ENCODE measurements at regions not wholly inside any gene's neighbourhood (a gene's known extent, or its start where the extent isn't known, plus 50 kb on each side); places are given as distances from the start of the nearest gene placed in this dataset.

DNA sequence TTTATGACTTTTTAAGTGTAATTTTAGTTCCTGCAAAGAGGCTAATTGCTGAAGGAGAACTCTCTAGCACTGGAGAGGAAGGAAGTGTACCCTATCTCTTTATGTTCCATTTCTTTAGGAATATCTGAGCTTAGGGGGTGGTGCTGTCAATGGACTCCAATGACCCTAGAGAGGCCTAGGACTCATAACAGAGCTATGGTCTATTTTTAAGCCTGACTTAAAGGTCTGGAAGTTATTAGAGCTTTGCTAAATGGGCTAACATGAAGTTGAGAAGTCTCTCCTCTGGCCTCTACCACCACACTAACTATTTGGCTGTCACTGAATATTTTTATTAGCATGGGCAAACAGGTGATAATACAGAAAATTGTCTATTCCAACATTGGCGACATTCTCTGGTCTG, 152.2 kb downstream of the SPATA18 start:
- H4K20me1 ChIP-seq (replicated peaks; ENCODE audit: control insufficient read depth, insufficient read depth, low read length) = no peaks in the 10 kb centered on the region
- H3K79me2 ChIP-seq (ENCODE audit: control insufficient read depth, insufficient read depth, low read length) = no peaks in the 10 kb centered on the region
- H3K4me3 ChIP-seq = no peak overlapping the region
- 0% methylated on average over 1 of the region's 1 CpG for WGBS (ENCODE audit: insufficient coverage, low coverage, missing lambda C conversion rate)
- DNase-seq (ENCODE audit: extremely low read depth in 1 of 4, low spot score in 3 of 4) (no peak), FAIRE-seq (no peak), ATAC-seq (no peak)
- no peaks in the 10 kb centered on the region for H3K4me1 ChIP-seq (replicated peaks in 1 of 2; ENCODE audit: control insufficient read depth in 2 of 2, insufficient read depth in 2 of 2, low read length in 2 of 2)
- no peak overlapping the region for H3K4me2 ChIP-seq (ENCODE audit: insufficient read depth, low read length)
- CTCF ChIA-PET (ENCODE audit: low intra/inter-chr PET ratio) = no interaction called here
- H2AFZ ChIP-seq (ENCODE audit: low read depth, low read length) = no peak overlapping the region
- intact Hi-C loops (cut with micrococcal nuclease) = no loop called here
- POLR2A ChIA-PET = interaction anchor here (0.8 kb wide), 1 partner anchor 1575 kb away, joined by 3 read pairs; no protein-coding TSS in a partner anchor
- H3K9me3 ChIP-seq (replicated peaks; ENCODE audit: control insufficient read depth, insufficient read depth, low read depth, low read length) = no peaks in the 10 kb centered on the region
- no peaks in the 10 kb centered on the region for H3K36me3 ChIP-seq (ENCODE audit: control insufficient read depth, insufficient read depth, low read length)
- H3K9ac ChIP-seq (ENCODE audit: insufficient read depth in 1 of 2, low read depth in 2 of 2, low read length in 2 of 2) = no peak overlapping the region
- BruUV-seq (replicated peaks) = no TSS peak
- H3K27me3 ChIP-seq (ENCODE audit: control insufficient read depth in 2 of 2, insufficient read depth in 2 of 2, low read length in 2 of 2) = no peaks in the 10 kb centered on the region
- H3K9me1 ChIP-seq (ENCODE audit: control insufficient read depth, insufficient read depth, low read length) = no peaks in the 10 kb centered on the region
- in situ Hi-C loops (cut with MboI) = no loop called here
- TF ChIP-seq PTTG1 (tag; IDR thresholded peaks at IDR 0.05; ENCODE audit: low read depth) = no peak
- no peak overlapping the region for H3K27ac ChIP-seq (ENCODE audit: extremely low read depth, low read depth, low read length)

DNA sequence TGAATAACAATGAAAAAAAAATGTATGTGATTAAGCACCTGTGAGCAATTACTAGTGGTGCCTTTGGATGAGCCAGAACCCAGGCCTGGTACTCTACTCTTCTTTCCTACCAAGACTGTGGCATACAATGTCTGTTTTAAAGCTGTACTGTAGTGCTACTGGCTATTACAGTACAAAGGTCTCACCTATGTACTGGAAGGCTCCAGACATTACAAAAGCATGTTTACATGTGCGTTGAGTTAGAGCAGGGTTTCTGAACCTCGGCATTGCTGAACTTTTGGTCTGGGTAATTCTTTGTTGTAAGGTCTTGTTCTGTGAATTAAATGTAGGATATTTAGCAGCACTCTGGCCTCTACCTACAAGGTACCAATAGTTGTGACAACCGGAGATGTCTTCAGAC, 153.8 kb downstream of the SPATA18 start:
- H3K4me1 ChIP-seq (replicated peaks in 1 of 2; ENCODE audit: control insufficient read depth in 2 of 2, insufficient read depth in 2 of 2, low read length in 2 of 2) = no peaks in the 10 kb centered on the region
- no peak overlapping the region for H3K4me3 ChIP-seq
- no peaks in the 10 kb centered on the region for H3K9me1 ChIP-seq (ENCODE audit: control insufficient read depth, insufficient read depth, low read length)
- H3K4me2 ChIP-seq (ENCODE audit: insufficient read depth, low read length) = no peak overlapping the region
- no peak overlapping the region for H3K9ac ChIP-seq (ENCODE audit: insufficient read depth in 1 of 2, low read depth in 2 of 2, low read length in 2 of 2)
- 2% methylated on average over 3 of the region's 3 CpGs for WGBS (ENCODE audit: insufficient coverage, low coverage, missing lambda C conversion rate)
- ATAC-seq (no peak), FAIRE-seq (no peak), DNase-seq (ENCODE audit: extremely low read depth in 1 of 4, low spot score in 3 of 4) (no peak)
- no peaks in the 10 kb centered on the region for H3K36me3 ChIP-seq (ENCODE audit: control insufficient read depth, insufficient read depth, low read length)
- intact Hi-C loops (cut with micrococcal nuclease) = no loop called here
- H3K27me3 ChIP-seq (ENCODE audit: control insufficient read depth in 2 of 2, insufficient read depth in 2 of 2, low read length in 2 of 2) = no peaks in the 10 kb centered on the region
- no peaks in the 10 kb centered on the region for H3K9me3 ChIP-seq (replicated peaks; ENCODE audit: control insufficient read depth, insufficient read depth, low read depth, low read length)
- ChIA-PET CTCF (ENCODE audit: low intra/inter-chr PET ratio) (no interaction called here), POLR2A (no interaction called here)
- no peaks in the 10 kb centered on the region for H4K20me1 ChIP-seq (replicated peaks; ENCODE audit: control insufficient read depth, insufficient read depth, low read length)
- H3K79me2 ChIP-seq (ENCODE audit: control insufficient read depth, insufficient read depth, low read length) = no peaks in the 10 kb centered on the region
- H2AFZ ChIP-seq (ENCODE audit: low read depth, low read length) = no peak overlapping the region
- H3K27ac ChIP-seq (ENCODE audit: extremely low read depth, low read depth, low read length) = no peak overlapping the region
- in situ Hi-C loops (cut with MboI) = no loop called here
- BruUV-seq (replicated peaks) = no TSS peak
- TF ChIP-seq SIX5 (IDR thresholded peaks at IDR 0.05; ENCODE audit: borderline replicate concordance in 1 of 2, insufficient read depth in 1 of 2, low read depth in 1 of 2, low read length in 2 of 2) (no peak), PTBP1 (IDR thresholded peaks at IDR 0.05; ENCODE audit: low read depth, low read length) (no peak), HOXB6 (CRISPR knock-in tag; IDR thresholded peaks at IDR 0.05; ENCODE audit: borderline replicate concordance) (no peak), GTF2E2 (tag; IDR thresholded peaks at IDR 0.05) (no peak), HNRNPL (IDR thresholded peaks at IDR 0.05; ENCODE audit: low read depth, low read length) (no peak), ETV6 (IDR thresholded peaks at IDR 0.05; ENCODE audit: borderline replicate concordance in 1 of 2, low read depth in 2 of 2, low read length in 1 of 2) (no peak), ETV6 (CRISPR knock-in tag; IDR thresholded peaks at IDR 0.05; ENCODE audit: borderline replicate concordance) (no peak), ARNT (IDR thresholded peaks at IDR 0.05) (no peak), RFX7 (CRISPR knock-in tag; IDR thresholded peaks at IDR 0.05) (no peak), ZBED1 (IDR thresholded peaks at IDR 0.05) (no peak)
- TF ChIP-seq, protein P1, sequence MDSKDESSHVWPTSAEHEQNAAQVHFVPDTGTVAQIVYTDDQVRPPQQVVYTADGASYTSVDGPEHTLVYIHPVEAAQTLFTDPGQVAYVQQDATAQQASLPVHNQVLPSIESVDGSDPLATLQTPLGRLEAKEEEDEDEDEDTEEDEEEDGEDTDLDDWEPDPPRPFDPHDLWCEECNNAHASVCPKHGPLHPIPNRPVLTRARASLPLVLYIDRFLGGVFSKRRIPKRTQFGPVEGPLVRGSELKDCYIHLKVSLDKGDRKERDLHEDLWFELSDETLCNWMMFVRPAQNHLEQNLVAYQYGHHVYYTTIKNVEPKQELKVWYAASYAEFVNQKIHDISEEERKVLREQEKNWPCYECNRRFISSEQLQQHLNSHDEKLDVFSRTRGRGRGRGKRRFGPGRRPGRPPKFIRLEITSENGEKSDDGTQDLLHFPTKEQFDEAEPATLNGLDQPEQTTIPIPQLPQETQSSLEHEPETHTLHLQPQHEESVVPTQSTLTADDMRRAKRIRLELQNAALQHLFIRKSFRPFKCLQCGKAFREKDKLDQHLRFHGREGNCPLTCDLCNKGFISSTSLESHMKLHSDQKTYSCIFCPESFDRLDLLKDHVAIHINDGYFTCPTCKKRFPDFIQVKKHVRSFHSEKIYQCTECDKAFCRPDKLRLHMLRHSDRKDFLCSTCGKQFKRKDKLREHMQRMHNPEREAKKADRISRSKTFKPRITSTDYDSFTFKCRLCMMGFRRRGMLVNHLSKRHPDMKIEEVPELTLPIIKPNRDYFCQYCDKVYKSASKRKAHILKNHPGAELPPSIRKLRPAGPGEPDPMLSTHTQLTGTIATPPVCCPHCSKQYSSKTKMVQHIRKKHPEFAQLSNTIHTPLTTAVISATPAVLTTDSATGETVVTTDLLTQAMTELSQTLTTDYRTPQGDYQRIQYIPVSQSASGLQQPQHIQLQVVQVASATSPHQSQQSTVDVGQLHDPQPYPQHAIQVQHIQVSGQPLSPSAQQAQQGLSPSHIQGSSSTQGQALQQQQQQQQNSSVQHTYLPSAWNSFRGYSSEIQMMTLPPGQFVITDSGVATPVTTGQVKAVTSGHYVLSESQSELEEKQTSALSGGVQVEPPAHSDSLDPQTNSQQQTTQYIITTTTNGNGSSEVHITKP (IDR thresholded peaks at IDR 0.05; ENCODE audit: partially characterized antibody) = no peak
